Trophoblast cell (in vitro differentiated cells and primary cell): ENCODE measurements at regions not wholly inside any gene's neighbourhood (a gene's known extent, or its start where the extent isn't known, plus 50 kb on each side); places are given as distances from the start of the nearest gene placed in this dataset.

Experiments
- DNase-seq, 2 donors: peaks; one replicate each; pipeline ENCODE4 v3.0.0-alpha.2; 2016
- H2AFZ ChIP-seq: 2 replicates; pipeline ENCODE4 v1.6.1; 2013; ENCODE audit warnings: low read length, moderate library complexity, mild to moderate bottlenecking; ENCODE audit not compliant: insufficient read depth, poor library complexity
- H2AK5ac ChIP-seq: 2 replicates; pipeline ENCODE4 v1.6.1; 2013; ENCODE audit warnings: mild to moderate bottlenecking, low read length
- H2BK120ac ChIP-seq: 2 replicates; pipeline ENCODE4 v1.6.1; 2013; ENCODE audit warnings: low read length, mild to moderate bottlenecking, moderate library complexity; ENCODE audit not compliant: insufficient read depth, poor library complexity
- H2BK12ac ChIP-seq: 2 replicates; pipeline ENCODE4 v1.6.1; 2013; ENCODE audit warnings: mild to moderate bottlenecking, low read length, moderate library complexity
- H2BK5ac ChIP-seq: 2 replicates; pipeline ENCODE4 v1.6.1; 2013; ENCODE audit warnings: low read length, low read depth, moderate library complexity, mild to moderate bottlenecking; ENCODE audit not compliant: poor library complexity
- H3K14ac ChIP-seq: 2 replicates; pipeline ENCODE4 v1.6.1; 2013; ENCODE audit warnings: mild to moderate bottlenecking, low read length
- H3K18ac ChIP-seq: 2 replicates; pipeline ENCODE4 v1.6.1; 2013; ENCODE audit warnings: mild to moderate bottlenecking, low read length
- H3K23ac ChIP-seq: 2 replicates; pipeline ENCODE4 v1.6.1; 2013; ENCODE audit warnings: low read length
- H3K27ac ChIP-seq: 2 replicates; pipeline ENCODE4 v1.5.1; 2013; ENCODE audit warnings: low read depth, mild to moderate bottlenecking, inconsistent platforms, low read length, moderate library complexity
- H3K27me3 ChIP-seq: 2 replicates; pipeline ENCODE4 v1.6.1; 2013; ENCODE audit warnings: inconsistent platforms, mild to moderate bottlenecking, low read length, moderate library complexity; ENCODE audit not compliant: insufficient read depth
- H3K36me3 ChIP-seq, 2 experiments: 1 replicate in 1 of 2; 2 replicates in 1 of 2; pipeline ENCODE4 v1.6.1; 2013; ENCODE audit warnings: low read length in 2 of 2, mild to moderate bottlenecking in 2 of 2, moderate library complexity in 1 of 2; ENCODE audit not compliant: insufficient read depth in 2 of 2, control insufficient read depth in 1 of 2
- H3K4ac ChIP-seq: 2 replicates; pipeline ENCODE4 v1.6.1; 2013; ENCODE audit warnings: low read depth, mild to moderate bottlenecking, low read length, moderate library complexity
- H3K4me1 ChIP-seq, 2 experiments: 1 replicate in 1 of 2; 2 replicates in 1 of 2; pipeline ENCODE4 v1.6.1; 2013; ENCODE audit warnings: low read length in 2 of 2, mild to moderate bottlenecking in 2 of 2, moderate library complexity in 1 of 2; ENCODE audit not compliant: insufficient read depth in 2 of 2, control insufficient read depth in 1 of 2
- H3K4me2 ChIP-seq: 2 replicates; pipeline ENCODE4 v1.6.1; 2013; ENCODE audit warnings: inconsistent platforms, mild to moderate bottlenecking, low read length, moderate library complexity
- H3K4me3 ChIP-seq: 2 replicates; pipeline ENCODE4 v1.5.1; 2013; ENCODE audit warnings: mild to moderate bottlenecking, low read depth, low read length, inconsistent platforms
- H3K79me1 ChIP-seq: one replicate; pipeline ENCODE4 v1.6.1; 2013; ENCODE audit warnings: low read length
- H3K79me2 ChIP-seq: 2 replicates; pipeline ENCODE4 v1.6.1; 2013; ENCODE audit warnings: low read length, mild to moderate bottlenecking; ENCODE audit not compliant: control insufficient read depth, insufficient read depth, poor library complexity
- H3K9ac ChIP-seq: 2 replicates; pipeline ENCODE4 v1.6.1; 2013; ENCODE audit warnings: mild to moderate bottlenecking, low read length
- H3K9me3 ChIP-seq: 2 replicates; pipeline ENCODE4 v1.6.1; 2013; ENCODE audit warnings: low read depth, mild to moderate bottlenecking, control low read depth, inconsistent platforms, low read length; ENCODE audit not compliant: insufficient read depth
- H4K12ac ChIP-seq: 2 replicates; pipeline ENCODE4 v1.6.1; 2013; ENCODE audit warnings: low read depth, mild to moderate bottlenecking, low read length, moderate library complexity
- H4K8ac ChIP-seq: 2 replicates; pipeline ENCODE4 v1.6.1; 2013; ENCODE audit warnings: low read depth, mild to moderate bottlenecking, low read length, moderate library complexity
- H4K91ac ChIP-seq: one replicate; pipeline ENCODE4 v1.6.1; 2013; ENCODE audit warnings: low read depth, mild to moderate bottlenecking, low read length, moderate library complexity
- WGBS: extraction: QIAGEN DNeasy Blood & Tissue Kit; methylation state at CpG from one replicate; pipeline ENCODE4 v1.1.7; 2013; ENCODE audit warnings: missing lambda C conversion rate; ENCODE audit not compliant: insufficient read length, insufficient coverage; ENCODE audit errors: extremely low coverage; 5-methylcytosine and 5-hydroxymethylcytosine counted together

DNA sequence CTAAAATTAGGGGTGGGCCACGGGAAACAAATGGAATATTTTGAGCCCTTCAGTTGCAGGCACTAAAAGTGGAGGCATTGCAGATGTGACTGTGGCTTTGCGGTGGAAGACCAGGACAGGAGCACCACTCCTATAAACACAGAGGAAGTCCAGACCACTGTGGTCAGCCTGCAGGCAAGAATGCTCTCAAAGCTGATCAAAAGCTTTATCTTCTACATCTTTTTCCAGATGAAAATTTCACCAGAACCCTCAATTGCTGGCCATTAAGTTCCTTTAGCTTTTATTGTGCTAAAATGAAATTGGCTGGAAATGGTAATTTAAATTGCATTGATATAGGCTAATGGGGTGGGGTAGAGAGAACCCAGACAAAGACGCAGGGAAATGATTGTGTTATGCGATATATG is 208.8 kb downstream of the ERCC6L2 start:
- H2BK12ac ChIP-seq = no peak overlapping the region
- no peak overlapping the region for H2BK5ac ChIP-seq
- no peak for DNase-seq
- no peaks in the 10 kb centered on the region for H3K27me3 ChIP-seq
- H2AFZ ChIP-seq = no peak overlapping the region
- H3K36me3 ChIP-seq = no peaks in the 10 kb centered on the region
- H3K18ac ChIP-seq = no peak overlapping the region
- no peak overlapping the region for H3K4me2 ChIP-seq
- no CpG with 5 or more reads among the region's 4 CpGs for WGBS
- H4K12ac ChIP-seq = no peak overlapping the region
- H2AK5ac ChIP-seq = no peak overlapping the region
- no peaks in the 10 kb centered on the region for H3K79me2 ChIP-seq
- H3K4me3 ChIP-seq = no peak overlapping the region
- H3K9ac ChIP-seq = no peak overlapping the region
- H3K14ac ChIP-seq = no peak overlapping the region
- H4K8ac ChIP-seq = no peak overlapping the region
- no peak overlapping the region for H3K27ac ChIP-seq
- H3K4ac ChIP-seq = no peak overlapping the region
- H4K91ac ChIP-seq = no peak overlapping the region
- H2BK120ac ChIP-seq = no peak overlapping the region
- H3K79me1 ChIP-seq = peaks cover 2% of the 10 kb centered on the region
- H3K4me1 ChIP-seq = peaks cover 16 to 21% of the 10 kb centered on the region in 2 experiments
- H3K23ac ChIP-seq = no peak overlapping the region
- H3K9me3 ChIP-seq = peaks cover 2% of the 10 kb centered on the region

DNA sequence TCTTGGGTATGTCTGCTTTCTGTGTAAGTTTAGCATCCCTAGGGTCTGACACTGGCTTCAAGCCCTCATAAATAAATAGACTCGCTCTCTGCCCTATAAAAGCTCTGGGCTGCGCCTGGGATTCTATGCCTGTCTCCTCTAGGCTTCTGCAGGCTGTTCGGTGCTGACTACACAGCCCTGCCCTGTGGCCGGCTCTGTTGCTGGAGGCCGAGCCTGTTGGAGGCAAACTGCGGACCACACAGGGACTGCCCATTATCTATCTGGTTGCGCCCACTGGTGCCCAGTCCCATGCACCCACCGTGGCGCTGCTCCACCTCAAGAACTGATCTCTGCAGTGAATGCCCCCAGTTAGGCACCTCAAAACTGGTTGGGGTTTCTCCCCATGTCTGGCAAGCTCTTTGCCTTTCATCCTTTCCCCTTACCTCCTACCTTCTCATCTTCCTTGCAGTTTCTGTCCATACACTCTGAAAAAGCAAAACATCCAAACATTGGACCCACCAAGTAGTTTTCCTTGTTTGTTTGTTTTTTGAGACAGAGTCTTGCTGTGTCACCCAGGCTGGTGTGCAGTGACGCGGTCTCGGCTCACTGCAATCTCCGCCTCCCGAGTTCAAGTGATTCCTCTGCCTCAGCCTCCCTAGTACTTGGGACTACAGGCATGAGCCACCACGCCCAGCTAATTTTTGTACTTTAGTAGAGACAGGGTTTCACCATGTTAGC is 207.2 kb downstream of the ERCC6L2 start:
- no CpG with 5 or more reads among the region's 15 CpGs for WGBS
- Histone ChIP-seq H4K12ac (no peak overlapping the region), H3K9ac (no peak overlapping the region)

DNA sequence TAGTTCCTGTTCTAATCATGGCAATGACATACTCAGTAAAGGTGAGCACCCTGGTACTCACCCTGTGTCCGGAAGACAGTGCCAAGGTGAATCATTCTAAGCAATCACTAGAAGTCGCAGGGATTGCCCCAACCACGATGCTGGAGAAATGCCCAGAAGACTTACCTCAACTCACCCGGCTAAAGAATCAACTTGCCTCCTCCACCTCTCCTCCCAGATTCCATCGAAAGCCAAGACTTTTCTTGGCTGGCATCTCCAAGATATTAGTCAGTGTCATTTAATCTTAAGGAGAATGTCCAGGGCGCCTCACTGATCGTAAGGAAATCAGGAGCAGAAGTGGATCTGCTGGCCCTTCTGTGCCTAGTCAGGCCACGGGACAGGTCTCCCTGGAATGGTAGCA is 204.9 kb downstream of the ERCC6L2 start:
- Histone ChIP-seq H4K8ac (no peak overlapping the region), H3K36me3 (no peaks in the 10 kb centered on the region), H2AK5ac (no peak overlapping the region), H3K27me3 (no peaks in the 10 kb centered on the region), H4K12ac (no peak overlapping the region), H2BK5ac (no peak overlapping the region), H2BK120ac (no peak overlapping the region), H2BK12ac (no peak overlapping the region), H3K4me3 (no peak overlapping the region), H3K79me1 (no peaks in the 10 kb centered on the region), H3K79me2 (no peaks in the 10 kb centered on the region), H3K9ac (no peak overlapping the region), H3K4me2 (no peak overlapping the region), H3K4ac (no peak overlapping the region), H3K14ac (no peak overlapping the region), H2AFZ (no peak overlapping the region), H3K9me3 (peaks cover 2% of the 10 kb centered on the region), H4K91ac (no peak overlapping the region), H3K18ac (no peak overlapping the region), H3K23ac (no peak overlapping the region), H3K4me1 (peaks cover 9 to 11% of the 10 kb centered on the region in 2 experiments), H3K27ac (no peak overlapping the region)
- WGBS = no CpG with 5 or more reads among the region's 8 CpGs
- no peak for DNase-seq

More for the DNA sequence above, 207.2 kb downstream of the ERCC6L2 start:
- no peak for DNase-seq
- no peaks in the 10 kb centered on the region for H3K27me3 ChIP-seq
- no peak overlapping the region for H4K91ac ChIP-seq
- H3K4me3 ChIP-seq = no peak overlapping the region
- H3K9me3 ChIP-seq = peaks cover 2% of the 10 kb centered on the region
- H3K79me1 ChIP-seq = peaks cover 2% of the 10 kb centered on the region
- no peak overlapping the region for H3K4ac ChIP-seq
- H3K4me2 ChIP-seq = no peak overlapping the region
- H4K8ac ChIP-seq = no peak overlapping the region
- peak overlapping the region; percentile 56 for H2BK120ac ChIP-seq
- no peak overlapping the region for H3K14ac ChIP-seq
- no peak overlapping the region for H3K23ac ChIP-seq
- no peak overlapping the region for H2AK5ac ChIP-seq
- H3K27ac ChIP-seq = no peak overlapping the region
- H2BK5ac ChIP-seq = no peak overlapping the region
- no peaks in the 10 kb centered on the region for H3K79me2 ChIP-seq
- H3K4me1 ChIP-seq = peaks cover 16 to 20% of the 10 kb centered on the region in 2 experiments
- no peaks in the 10 kb centered on the region for H3K36me3 ChIP-seq
- no peak overlapping the region for H3K18ac ChIP-seq
- H2AFZ ChIP-seq = no peak overlapping the region
- H2BK12ac ChIP-seq = no peak overlapping the region

GRCh38 chr9:96079779-96080178 is 204.3 kb downstream of the ERCC6L2 start:
- no peak overlapping the region for H2AK5ac ChIP-seq
- H4K12ac ChIP-seq = no peak overlapping the region
- H3K79me1 ChIP-seq = no peaks in the 10 kb centered on the region
- no peak overlapping the region for H2BK120ac ChIP-seq
- no peak overlapping the region for H3K27ac ChIP-seq
- no peak overlapping the region for H2BK12ac ChIP-seq
- no peak overlapping the region for H3K4ac ChIP-seq
- H3K4me3 ChIP-seq = no peak overlapping the region
- no CpG with 5 or more reads among the region's 6 CpGs for WGBS
- H3K9me3 ChIP-seq = peaks cover 2% of the 10 kb centered on the region
- H4K8ac ChIP-seq = no peak overlapping the region
- H3K4me1 ChIP-seq = peaks cover 9 to 10% of the 10 kb centered on the region in 2 experiments
- no peak overlapping the region for H3K9ac ChIP-seq
- no peak overlapping the region for H2BK5ac ChIP-seq
- no peak overlapping the region for H2AFZ ChIP-seq
- no peaks in the 10 kb centered on the region for H3K36me3 ChIP-seq
- no peak overlapping the region for H3K4me2 ChIP-seq
- H3K79me2 ChIP-seq = no peaks in the 10 kb centered on the region
- H3K23ac ChIP-seq = no peak overlapping the region
- DNase-seq = no peak
- no peak overlapping the region for H4K91ac ChIP-seq
- H3K14ac ChIP-seq = no peak overlapping the region
- no peaks in the 10 kb centered on the region for H3K27me3 ChIP-seq
- no peak overlapping the region for H3K18ac ChIP-seq
